B cell (primary cell): ENCODE measurements at regions not wholly inside any gene's neighbourhood (a gene's known extent, or its start where the extent isn't known, plus 50 kb on each side); places are given as distances from the start of the nearest gene placed in this dataset.

Experiments used
- ATAC-seq: fragments of 200-7000 bp; cut with Tn5 transposase; one replicate; pipeline ENCODE4 v1.10.0; 2021; ENCODE audit warnings: low read depth, mild to moderate bottlenecking, moderate number of reproducible peaks, moderate library complexity
- CTCF ChIA-PET: fragments of 350-600 bp; sonication (Branson Sonifier 250); formaldehyde crosslinking; loops from one replicate; lab custom pipeline; 2021; ENCODE audit warnings: antibody characterized with exemption, inconsistent platforms; lab: Charles Lee
- POLR2A ChIA-PET: fragments of 350-600 bp; sonication (Branson Sonifier 250); formaldehyde crosslinking; loops from one replicate; lab custom pipeline; 2021; ENCODE audit warnings: antibody characterized with exemption; lab: Charles Lee
- DNase-seq: peaks from one replicate; pipeline ENCODE4 v3.0.0; 2013
- H2AFZ ChIP-seq: 2 replicates; pipeline ENCODE4 v1.6.1; 2012; ENCODE audit warnings: mild to moderate bottlenecking, low read depth, low read length; ENCODE audit not compliant: insufficient read depth, poor library complexity, severe bottlenecking
- H3K27ac ChIP-seq, 2 donors: 1 replicate in 1 of 2; 2 replicates in 1 of 2; pipeline ENCODE4 v1.5.1; 2012 to 2013; ENCODE audit warnings: low read length in 2 of 2, mild to moderate bottlenecking in 2 of 2, moderate library complexity in 1 of 2
- H3K27me3 ChIP-seq, 4 experiments: fragments of 200-600 bp in 1 of 4; sonication (generic) in 1 of 4; replicated peaks in 1 of 4; 1 replicate in 2 of 4; 2 replicates in 2 of 4; pipeline versions ENCODE4 v1.6.1 to v1.7.0; 2013 to 2016; ENCODE audit warnings: low read length in 3 of 4, mild to moderate bottlenecking in 2 of 4, mixed read lengths in 1 of 4, moderate library complexity in 1 of 4; ENCODE audit not compliant: insufficient read depth in 4 of 4, control insufficient read depth in 3 of 4; ENCODE audit errors: control extremely low read depth in 1 of 4
- H3K36me3 ChIP-seq, 2 experiments: replicated peaks in 1 of 2; 1 replicate in 1 of 2; 2 replicates in 1 of 2; pipeline versions ENCODE4 v1.6.1 to v1.7.1; 2013; ENCODE audit warnings: low read length in 1 of 2; ENCODE audit not compliant: insufficient read depth in 2 of 2, control insufficient read depth in 1 of 2; ENCODE audit errors: control extremely low read depth in 1 of 2, extremely low read depth in 1 of 2
- H3K4me1 ChIP-seq, 2 donors: fragments of 200-600 bp in 1 of 2; sonication (generic) in 1 of 2; 1 replicate in 1 of 2; 2 replicates in 1 of 2; pipeline versions ENCODE4 v1.5.1 to v1.6.1; 2013 to 2017; ENCODE audit warnings: low read length in 2 of 2; ENCODE audit not compliant: control insufficient read depth in 2 of 2, insufficient read depth in 2 of 2
- H3K4me2 ChIP-seq: replicated peaks from 2 replicates; pipeline ENCODE3; 2012; ENCODE audit warnings: mild to moderate bottlenecking, low read depth, low read length; ENCODE audit not compliant: poor library complexity, severe bottlenecking
- H3K4me3 ChIP-seq, 5 experiments: fragments of 200-600 bp in 1 of 5; sonication (generic) in 1 of 5; 1 replicate in 3 of 5; 2 replicates in 2 of 5; pipeline versions ENCODE4 v1.5.1 to v1.7.0; 2011 to 2016; ENCODE audit warnings: low read length in 4 of 5, mild to moderate bottlenecking in 4 of 5, low read depth in 2 of 5, control low read depth in 1 of 5, moderate library complexity in 1 of 5; ENCODE audit not compliant: insufficient read depth in 1 of 5; ENCODE audit errors: control extremely low read depth in 1 of 5, extremely low read depth in 1 of 5
- H3K79me2 ChIP-seq: fragments of 200-600 bp; sonication (generic); one replicate; pipeline ENCODE4 v1.6.0; 2016; ENCODE audit warnings: low read length; ENCODE audit not compliant: control insufficient read depth, insufficient read depth
- H3K9ac ChIP-seq: fragments of 200-600 bp; sonication (generic); 2 replicates; pipeline ENCODE4 v1.6.1; 2017; ENCODE audit warnings: mild to moderate bottlenecking, low read length, moderate library complexity
- H3K9me3 ChIP-seq, 3 donors: one replicate each; pipeline versions ENCODE4 v1.6.1 to v1.7.1; 2013; ENCODE audit warnings: low read length in 2 of 3; ENCODE audit not compliant: control insufficient read depth in 2 of 3, insufficient read depth in 1 of 3; ENCODE audit errors: control extremely low read depth in 1 of 3
- H4K20me1 ChIP-seq: 2 replicates; pipeline ENCODE4 v1.6.0; 2012; ENCODE audit warnings: mild to moderate bottlenecking, low read length; ENCODE audit not compliant: insufficient read depth, control insufficient read depth, poor library complexity, severe bottlenecking
- H3K27ac Mint-ChIP-seq: one replicate; pipeline ENCODE4 v1.8.0; 2021; ENCODE audit warnings: mixed read lengths
- H3K27me3 Mint-ChIP-seq: one replicate; pipeline ENCODE4 v1.8.0; 2021; ENCODE audit warnings: mixed read lengths
- H3K4me1 Mint-ChIP-seq: one replicate; pipeline ENCODE4 v1.8.0; 2021; ENCODE audit warnings: mixed read lengths
- H3K4me3 Mint-ChIP-seq: one replicate; pipeline ENCODE4 v1.8.0; 2021; ENCODE audit warnings: mixed read lengths
- H3K9me3 Mint-ChIP-seq: one replicate; pipeline ENCODE4 v1.8.0; 2022; ENCODE audit warnings: mixed read lengths; ENCODE audit not compliant: insufficient read depth
- CTCF ChIP-seq: fragments of 200-600 bp; IDR thresholded peaks from one replicate; pipeline ENCODE4 v1.8.0; 2022; ENCODE audit warnings: antibody characterized with exemption, mild to moderate bottlenecking
- EZH2 ChIP-seq: IDR thresholded peaks from 2 replicates; pipeline ENCODE4 v1.6.1; 2012; ENCODE audit warnings: borderline replicate concordance, low read depth, mild to moderate bottlenecking, moderate library complexity, low read length; ENCODE audit not compliant: insufficient read depth, poor library complexity, severe bottlenecking
- WGBS: methylation state at CpG from one replicate; pipeline ENCODE4 v1.1.5; 2013; ENCODE audit warnings: missing lambda C conversion rate; ENCODE audit not compliant: insufficient coverage; 5-methylcytosine and 5-hydroxymethylcytosine counted together
- intact Hi-C: fragments of 100-400 bp; cut with micrococcal nuclease; formaldehyde crosslinking; loops from one replicate; pipeline ENCODE4 v1.10.0; 2022

- no peak overlapping the region for H3K4me3 Mint-ChIP-seq
- no peaks in the 10 kb centered on the region for H3K9me3 Mint-ChIP-seq
- no peaks in the 10 kb centered on the region for H3K27me3 Mint-ChIP-seq
- TF ChIP-seq CTCF, result no peak
- no peak for TF ChIP-seq EZH2
- WGBS, result no CpG with 5 or more reads among the region's 2 CpGs
- Histone ChIP-seq H3K27me3 (no peaks in the 10 kb centered on the region), H4K20me1 (no peaks in the 10 kb centered on the region), H3K9me3 (peaks cover 0 to 7% (median 0%) of the 10 kb centered on the region in 3 donors), H3K79me2 (no peaks in the 10 kb centered on the region), H3K36me3 (no peaks in the 10 kb centered on the region), H2AFZ (no peak overlapping the region), H3K4me3 (no peak overlapping the region), H3K4me2 (no peak overlapping the region), H3K27ac (no peak overlapping the region), H3K9ac (no peak overlapping the region), H3K4me1 (no peaks in the 10 kb centered on the region)
- H3K4me1 Mint-ChIP-seq, result peaks cover 5% of the 10 kb centered on the region
- no peak for DNase-seq
- no peak overlapping the region for H3K27ac Mint-ChIP-seq
- no peak for ATAC-seq
- ChIA-PET POLR2A (no interaction called here), CTCF (interaction anchor here (1.3 to 1.6 kb wide), 2 partner anchors 11 to 31 kb away, joined by 3 to 4 read pairs; no protein-coding TSS in a partner anchor)
- intact Hi-C loops, result no loop called here
Observed at GRCh38 chr20:39299783-39300182, 337.6 kb downstream of the DHX35 start.

GRCh38 chr20:39298571-39299506, 336.7 kb downstream of the DHX35 start:
- intact Hi-C loops, result no loop called here
- TF ChIP-seq EZH2, result no peak
- no peak for TF ChIP-seq CTCF

More at GRCh38 chr20:39298571-39299506, 336.7 kb downstream of the DHX35 start:
- Mint-ChIP-seq H3K9me3 (no peaks in the 10 kb centered on the region), H3K4me3 (no peak overlapping the region), H3K4me1 (peaks cover 5% of the 10 kb centered on the region), H3K27me3 (no peaks in the 10 kb centered on the region), H3K27ac (no peak overlapping the region)
- Histone ChIP-seq H3K4me1 (no peaks in the 10 kb centered on the region), H3K79me2 (no peaks in the 10 kb centered on the region), H3K27me3 (peaks cover 0 to 3% (median 0%) of the 10 kb centered on the region in 4 experiments), H4K20me1 (no peaks in the 10 kb centered on the region), H3K4me2 (no peak overlapping the region), H2AFZ (no peak overlapping the region), H3K36me3 (no peaks in the 10 kb centered on the region), H3K9ac (no peak overlapping the region), H3K4me3 (no peak overlapping the region), H3K27ac (no peak overlapping the region), H3K9me3 (peaks cover 0 to 7% (median 0%) of the 10 kb centered on the region in 3 donors)
- POLR2A ChIA-PET, result no interaction called here
- no peak for ATAC-seq
- DNase-seq, result no peak
- 82% methylated on average over 8 of the region's 12 CpGs for WGBS
- CTCF ChIA-PET, result interaction anchor here (1.3 to 1.6 kb wide), 2 partner anchors 12 to 30 kb away, joined by 3 to 4 read pairs; no protein-coding TSS in a partner anchor
